ENCODE measurements at regions not wholly inside any gene's neighbourhood (a gene's known extent, or its start where the extent isn't known, plus 50 kb on each side); places are given as distances from the start of the nearest gene placed in this dataset.
"Not testable (repeated sequence)": the region's sequence is repeated elsewhere in the genome, so short reads cannot be mapped to it uniquely, and the experiment has no call there.

- no peak for DNase-seq
These were observed 94.3 kb downstream of the ADCYAP1 start for GRCh38 chr18:998936-999335.

- DNase-seq: no peak
These were observed 98.0 kb downstream of the ADCYAP1 start for GRCh38 chr18:1002653-1003178.

GRCh38 chr18:1003499-1003898, 98.8 kb downstream of the ADCYAP1 start:
- no peak for DNase-seq

- DNase-seq: no peak
These were observed 101.6 kb downstream of the ADCYAP1 start for GRCh38 chr18:1006304-1006703.

DNA sequence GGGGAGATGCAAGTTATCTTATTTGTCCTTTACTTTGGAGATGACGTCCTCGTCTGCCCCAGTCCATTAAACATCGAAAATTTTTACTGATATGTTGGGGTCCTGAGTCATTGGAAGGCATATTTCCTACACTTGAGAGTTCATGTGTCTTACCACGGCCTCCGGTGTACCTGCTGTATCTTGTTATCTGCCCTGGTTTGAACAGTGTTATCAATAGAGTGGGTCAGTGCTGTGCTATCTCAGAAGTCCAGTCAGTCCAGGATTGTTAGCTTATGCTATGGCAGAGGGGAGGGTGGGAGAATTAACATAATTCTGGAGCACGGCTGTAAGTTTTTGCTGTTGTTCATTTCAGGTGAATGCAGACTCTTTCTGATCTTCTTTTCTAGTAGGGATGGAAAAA, 102.3 kb downstream of the ADCYAP1 start:
- no peak for DNase-seq

DNA sequence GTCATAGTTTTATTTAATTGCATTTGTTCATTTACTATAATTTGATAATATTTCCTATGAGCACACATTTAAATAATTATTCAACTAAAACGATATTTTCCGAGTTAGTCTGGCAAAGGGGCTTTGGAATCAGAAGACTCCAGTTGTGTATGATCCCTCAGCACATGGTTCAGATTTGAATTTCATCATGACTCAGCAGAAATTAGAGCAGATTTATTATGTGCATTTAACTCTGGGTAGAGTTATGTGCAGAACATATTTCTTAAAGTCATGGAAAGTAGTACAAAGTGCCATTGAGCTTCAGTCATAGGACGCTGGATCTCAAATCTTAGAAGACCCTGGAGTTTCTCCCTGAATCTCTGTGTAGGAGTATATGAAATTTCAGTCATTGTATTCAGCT, 106.7 kb downstream of the ADCYAP1 start:
- DNase-seq: no peak

GRCh38 chr18:1012775-1013174, 108.1 kb downstream of the ADCYAP1 start:
- DNase-seq: no peak

DNA sequence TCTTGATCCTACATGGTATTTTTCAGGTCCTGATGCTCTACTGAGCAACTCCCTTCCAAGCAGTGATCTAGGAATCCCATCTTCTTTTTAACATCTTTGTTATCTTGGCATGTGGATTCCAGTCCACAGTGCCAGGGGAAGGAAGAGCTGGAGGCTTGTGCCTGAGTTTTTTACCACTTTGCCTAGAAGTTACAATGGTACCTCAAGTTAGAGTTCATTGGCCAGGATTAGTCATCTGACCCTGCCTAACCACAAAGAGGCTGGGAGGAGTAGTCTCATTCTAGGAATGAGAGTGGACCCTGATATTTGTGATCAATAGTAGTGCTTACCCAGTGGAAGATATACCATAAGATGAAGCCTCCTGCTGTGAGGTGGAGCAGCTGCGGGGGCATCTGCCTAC, 109.3 kb downstream of the ADCYAP1 start:
- no peak for DNase-seq

GRCh38 chr18:1014509-1014908, 109.8 kb downstream of the ADCYAP1 start:
- DNase-seq: no peak

GRCh38 chr18:1014951-1015624, 110.4 kb downstream of the ADCYAP1 start:
- DNase-seq: no peak

DNA sequence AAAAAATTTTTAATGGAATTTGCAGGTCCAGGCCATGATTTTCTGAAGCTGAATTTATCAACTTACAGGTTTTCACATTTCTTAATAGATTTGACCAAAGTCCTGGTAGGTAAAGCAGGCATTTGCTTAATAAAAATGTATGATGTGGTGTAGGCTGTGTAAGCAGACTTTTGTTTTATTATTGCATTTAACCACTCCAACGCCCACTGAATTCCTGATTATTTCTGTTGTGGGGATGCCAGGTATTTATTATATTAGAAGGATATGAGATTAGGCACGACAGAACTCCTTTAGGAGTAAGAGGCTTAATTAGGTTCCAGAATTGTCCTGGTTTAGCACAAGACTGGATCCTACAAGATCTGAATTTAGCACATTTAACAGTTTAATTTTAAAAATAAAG, 111.1 kb downstream of the ADCYAP1 start:
- no peak for DNase-seq

- no peak for DNase-seq
These were observed 112.8 kb downstream of the ADCYAP1 start for GRCh38 chr18:1017227-1018058.

- DNase-seq: no peak
These were observed 113.6 kb downstream of the ADCYAP1 start for GRCh38 chr18:1018181-1018681.

DNA sequence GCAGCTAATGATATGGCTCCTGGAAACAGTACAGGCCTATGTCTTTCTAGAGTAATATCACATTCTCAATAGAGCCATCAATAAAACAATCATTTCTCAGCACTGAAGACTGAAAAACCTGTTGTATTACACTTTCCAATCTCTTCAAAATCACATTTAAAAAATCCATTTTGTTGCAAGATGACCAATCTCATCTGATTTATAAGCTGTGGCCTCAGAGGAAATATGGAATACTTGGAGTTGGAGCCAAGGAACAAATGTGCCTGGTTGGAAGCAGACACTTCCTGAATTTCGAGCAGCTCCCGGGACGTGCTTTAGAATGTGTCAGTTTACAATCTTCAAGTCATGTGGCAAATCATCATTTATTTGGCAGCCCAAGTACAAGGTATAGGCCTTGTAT, 114.5 kb downstream of the ADCYAP1 start:
- no peak for DNase-seq

- DNase-seq: no peak
These were observed 116.2 kb downstream of the ADCYAP1 start for GRCh38 chr18:1020731-1021344.

DNA sequence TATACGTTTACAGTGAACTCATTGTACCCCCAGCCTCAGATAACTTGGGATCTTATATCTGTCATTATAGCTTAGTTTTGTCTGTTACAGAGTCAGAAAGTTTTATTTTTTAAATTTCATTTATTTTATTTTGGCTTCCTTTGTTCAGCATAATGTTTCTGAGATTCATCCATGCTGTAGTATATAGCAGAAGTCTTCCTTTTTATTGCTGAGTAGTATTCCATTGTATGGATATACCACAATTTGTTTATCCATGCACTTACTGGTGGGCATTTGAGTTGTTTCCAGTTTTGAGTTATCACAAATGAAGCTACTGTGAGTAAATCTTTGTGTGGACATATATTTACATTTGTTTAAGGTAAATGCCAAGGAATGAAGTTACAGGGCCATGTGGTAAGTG, 122.3 kb downstream of the ADCYAP1 start:
- DNase-seq: no peak

- not testable (repeated sequence) for DNase-seq
These were observed 128.4 kb downstream of the ADCYAP1 start for GRCh38 chr18:1033092-1033491.

DNA sequence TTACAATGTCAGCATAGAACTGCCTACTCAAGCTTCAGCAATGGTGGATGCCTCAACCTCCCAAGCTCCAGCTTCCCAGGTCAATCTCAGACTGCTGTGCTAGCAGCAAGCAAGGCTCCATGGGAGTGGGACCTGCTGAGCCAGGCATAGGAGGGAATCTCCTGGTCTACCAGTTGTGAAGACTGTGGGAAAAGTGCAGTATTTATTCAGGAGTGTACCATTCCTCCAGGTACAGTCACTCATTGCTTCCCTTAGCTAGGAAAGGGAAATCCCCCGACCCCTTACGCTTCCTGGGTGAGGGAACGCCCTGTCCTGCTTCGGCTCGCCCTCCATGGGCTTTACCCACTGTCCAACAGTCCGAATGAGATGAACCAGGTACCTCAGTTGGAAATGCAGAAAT, 130.3 kb downstream of the ADCYAP1 start:
- no peak for DNase-seq

- DNase-seq: no peak
These were observed 132.3 kb downstream of the ADCYAP1 start for GRCh38 chr18:1036926-1037325.

- DNase-seq: no peak
These were observed 133.1 kb downstream of the ADCYAP1 start for GRCh38 chr18:1037776-1038175.

GRCh38 chr18:1039421-1039820, 134.8 kb downstream of the ADCYAP1 start:
- DNase-seq: no peak

- not testable (repeated sequence) for DNase-seq
These were observed 138.4 kb downstream of the ADCYAP1 start for GRCh38 chr18:1043039-1043438.

DNA sequence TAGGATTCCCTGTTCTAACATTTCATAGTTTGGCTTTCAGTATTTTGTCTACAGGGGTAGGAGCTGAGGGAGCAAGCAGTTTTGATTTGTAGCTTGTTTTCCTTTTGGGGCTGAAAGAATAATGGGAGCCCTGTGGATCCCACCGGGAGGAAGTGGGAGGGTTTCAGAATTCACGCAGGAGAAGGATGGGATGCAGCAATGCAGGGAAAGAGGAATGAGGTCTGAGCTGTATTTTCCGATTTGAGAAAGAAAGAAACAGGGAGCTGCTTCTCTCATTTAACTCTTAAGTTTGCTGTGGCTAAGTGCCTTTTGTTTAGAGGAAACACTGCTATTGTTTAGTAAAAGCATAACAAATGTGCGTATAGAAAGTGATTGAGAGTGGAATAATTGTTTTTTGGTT, 141.0 kb downstream of the ADCYAP1 start:
- no peak for DNase-seq

GRCh38 chr18:1047406-1047805, 142.7 kb downstream of the ADCYAP1 start:
- DNase-seq: no peak
